MM.1S (cell line): ENCODE measurements at regions not wholly inside any gene's neighbourhood (a gene's known extent, or its start where the extent isn't known, plus 50 kb on each side); places are given as distances from the start of the nearest gene placed in this dataset.

Experiments used
- DNase-seq: peaks from one replicate; pipeline ENCODE4 v3.0.0-alpha.2; 2015
- H2AFZ ChIP-seq: fragments of 300-600 bp; sonication (generic); 2 replicates; pipeline ENCODE4 v1.6.0; 2016; ENCODE audit warnings: antibody characterized with exemption, low read length
- H3F3A ChIP-seq: fragments of 300-600 bp; sonication (generic); 2 replicates; pipeline ENCODE4 v1.6.1; 2016; ENCODE audit warnings: mild to moderate bottlenecking, antibody characterized with exemption, low read length, moderate library complexity, mixed read lengths; ENCODE audit not compliant: insufficient read depth
- H3K27ac ChIP-seq: fragments of 300-600 bp; sonication (generic); 2 replicates; pipeline ENCODE4 v1.5.1; 2016; ENCODE audit warnings: mild to moderate bottlenecking, low read length
- H3K27me3 ChIP-seq: fragments of 300-600 bp; sonication (generic); replicated peaks from 2 replicates; pipeline ENCODE4 v1.6.0; 2016; ENCODE audit warnings: low read length; ENCODE audit not compliant: insufficient read depth
- H3K36me3 ChIP-seq: fragments of 300-600 bp; sonication (generic); replicated peaks from 2 replicates; pipeline ENCODE4 v1.6.1; 2016; ENCODE audit warnings: mild to moderate bottlenecking, low read length, mixed read lengths; ENCODE audit not compliant: insufficient read depth
- H3K4me1 ChIP-seq: fragments of 300-600 bp; sonication (generic); 2 replicates; pipeline ENCODE4 v1.6.1; 2016; ENCODE audit warnings: low read length, mixed read lengths
- H3K4me2 ChIP-seq: fragments of 300-600 bp; sonication (generic); 2 replicates; pipeline ENCODE4 v1.6.0; 2016; ENCODE audit warnings: low read depth, low read length
- H3K4me3 ChIP-seq: fragments of 300-600 bp; sonication (generic); 2 replicates; pipeline ENCODE4 v1.5.1; 2016; ENCODE audit warnings: low read length, mixed read lengths
- H3K79me2 ChIP-seq: fragments of 300-600 bp; sonication (generic); 2 replicates; pipeline ENCODE4 v1.6.1; 2016; ENCODE audit warnings: mixed run types, low read length, mixed read lengths
- H3K9ac ChIP-seq: fragments of 300-600 bp; sonication (generic); 2 replicates; pipeline ENCODE4 v1.6.1; 2016; ENCODE audit warnings: low read length, mixed read lengths
- H3K9me2 ChIP-seq: fragments of 300-600 bp; sonication (generic); replicated peaks from 2 replicates; pipeline ENCODE4 v1.6.1; 2016; ENCODE audit warnings: mild to moderate bottlenecking, low read length, mixed read lengths; ENCODE audit not compliant: insufficient read depth
- H3K9me3 ChIP-seq: fragments of 300-600 bp; sonication (generic); replicated peaks from 2 replicates; pipeline ENCODE4 v1.6.1; 2016; ENCODE audit warnings: mild to moderate bottlenecking, low read length, mixed read lengths; ENCODE audit not compliant: insufficient read depth
- H4K20me1 ChIP-seq: fragments of 300-600 bp; sonication (generic); 2 replicates; pipeline ENCODE4 v1.6.1; 2016; ENCODE audit warnings: mild to moderate bottlenecking, low read length, moderate library complexity, mixed read lengths; ENCODE audit not compliant: insufficient read depth
- EZH2 ChIP-seq: fragments of 300-600 bp; sonication (generic); optimal IDR thresholded peaks from 2 replicates; pipeline ENCODE3; 2017; ENCODE audit warnings: low read depth, mild to moderate bottlenecking, antibody characterized with exemption, low read length, mixed read lengths
- EZH2phosphoT487 ChIP-seq: fragments of 300-600 bp; sonication (generic); IDR thresholded peaks from 2 replicates; pipeline ENCODE4 v1.6.1; 2018; ENCODE audit warnings: antibody characterized with exemption, low read length
- TF ChIP-seq, protein P1 (sequence below): fragments of 300-600 bp; sonication (generic); IDR thresholded peaks from 2 replicates; pipeline ENCODE4 v1.5.1; 2016; ENCODE audit warnings: antibody characterized with exemption, low read length, mixed read lengths

DNA sequence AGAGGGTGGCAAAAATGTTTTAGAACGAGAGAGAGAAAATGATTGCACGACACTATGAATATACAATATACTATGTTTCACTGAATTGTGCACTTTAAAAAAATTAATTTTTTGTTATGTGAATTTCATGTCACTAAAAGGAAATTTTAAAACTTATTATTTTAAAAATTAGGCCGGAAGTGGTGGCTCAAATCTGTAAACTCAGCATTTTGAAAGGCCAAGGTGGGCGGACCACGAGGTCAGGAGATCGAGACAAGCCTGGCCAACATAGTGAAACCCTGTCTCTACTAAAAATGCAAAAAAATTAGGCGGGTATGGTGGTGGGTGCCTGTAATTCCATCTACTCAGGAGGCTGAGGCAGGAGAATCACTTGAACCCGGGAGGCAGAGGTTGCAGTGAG, 642.5 kb downstream of the XPNPEP1 start:
- Histone ChIP-seq H3K4me2 (no peak overlapping the region), H2AFZ (no peak overlapping the region), H3F3A (no peaks in the 10 kb centered on the region), H3K9me3 (no peaks in the 10 kb centered on the region), H3K36me3 (no peaks in the 10 kb centered on the region), H3K27me3 (no peaks in the 10 kb centered on the region), H3K9ac (no peak overlapping the region), H3K4me3 (no peak overlapping the region), H3K27ac (no peak overlapping the region), H3K79me2 (no peaks in the 10 kb centered on the region), H4K20me1 (no peaks in the 10 kb centered on the region), H3K9me2 (no peaks in the 10 kb centered on the region), H3K4me1 (no peaks in the 10 kb centered on the region)
- DNase-seq: no peak
- TF ChIP-seq, protein P1, sequence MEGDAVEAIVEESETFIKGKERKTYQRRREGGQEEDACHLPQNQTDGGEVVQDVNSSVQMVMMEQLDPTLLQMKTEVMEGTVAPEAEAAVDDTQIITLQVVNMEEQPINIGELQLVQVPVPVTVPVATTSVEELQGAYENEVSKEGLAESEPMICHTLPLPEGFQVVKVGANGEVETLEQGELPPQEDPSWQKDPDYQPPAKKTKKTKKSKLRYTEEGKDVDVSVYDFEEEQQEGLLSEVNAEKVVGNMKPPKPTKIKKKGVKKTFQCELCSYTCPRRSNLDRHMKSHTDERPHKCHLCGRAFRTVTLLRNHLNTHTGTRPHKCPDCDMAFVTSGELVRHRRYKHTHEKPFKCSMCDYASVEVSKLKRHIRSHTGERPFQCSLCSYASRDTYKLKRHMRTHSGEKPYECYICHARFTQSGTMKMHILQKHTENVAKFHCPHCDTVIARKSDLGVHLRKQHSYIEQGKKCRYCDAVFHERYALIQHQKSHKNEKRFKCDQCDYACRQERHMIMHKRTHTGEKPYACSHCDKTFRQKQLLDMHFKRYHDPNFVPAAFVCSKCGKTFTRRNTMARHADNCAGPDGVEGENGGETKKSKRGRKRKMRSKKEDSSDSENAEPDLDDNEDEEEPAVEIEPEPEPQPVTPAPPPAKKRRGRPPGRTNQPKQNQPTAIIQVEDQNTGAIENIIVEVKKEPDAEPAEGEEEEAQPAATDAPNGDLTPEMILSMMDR: no peak
- TF ChIP-seq EZH2: no peak
- TF ChIP-seq EZH2phosphoT487: no peak

DNA sequence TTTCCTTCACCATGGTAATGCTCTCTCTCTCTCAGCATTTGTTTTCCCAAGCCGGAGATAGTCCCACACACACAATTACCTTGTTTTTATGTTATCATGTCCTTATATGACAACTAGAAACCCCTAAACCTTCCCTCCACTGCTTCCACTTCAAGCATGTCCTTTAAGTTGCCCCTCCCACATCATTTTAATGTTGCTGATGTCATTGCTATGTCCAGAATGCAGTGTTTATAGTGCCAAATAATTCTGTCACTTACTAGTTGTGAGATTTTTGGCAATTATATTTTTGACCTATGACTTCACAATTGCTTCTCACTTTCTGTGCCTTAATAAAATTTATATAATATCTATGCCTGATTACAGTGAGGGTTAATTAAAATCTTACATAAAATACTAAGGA, 645.9 kb downstream of the XPNPEP1 start:
- no peak for TF ChIP-seq EZH2
- TF ChIP-seq EZH2phosphoT487: no peak
- TF ChIP-seq, protein P1: no peak
- no peak for DNase-seq
- H2AFZ ChIP-seq: no peak overlapping the region

DNA sequence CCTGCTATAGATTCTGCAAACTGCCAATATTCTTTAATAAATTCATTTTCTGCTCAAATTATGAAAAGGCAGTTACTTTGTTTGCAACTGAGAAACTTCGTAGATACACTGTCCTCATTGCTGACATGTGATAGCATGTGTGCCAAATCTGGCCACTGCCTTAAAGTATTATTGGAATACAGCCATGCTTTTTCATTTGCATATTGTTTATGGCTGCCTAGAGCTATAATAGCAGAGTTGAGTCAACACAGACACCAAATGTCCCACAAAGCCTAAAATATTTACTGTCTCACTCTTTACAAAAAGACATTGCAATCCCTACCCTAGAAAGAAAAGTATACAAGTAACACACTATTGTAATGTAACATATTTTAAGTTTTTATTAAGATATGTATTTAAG, 647.4 kb downstream of the XPNPEP1 start:
- Histone ChIP-seq H3K4me1 (no peaks in the 10 kb centered on the region), H3K4me2 (no peak overlapping the region), H3K27ac (no peak overlapping the region), H3K79me2 (no peaks in the 10 kb centered on the region), H3K9me2 (no peaks in the 10 kb centered on the region), H4K20me1 (no peaks in the 10 kb centered on the region), H3K27me3 (no peaks in the 10 kb centered on the region), H3K9ac (no peak overlapping the region), H2AFZ (no peak overlapping the region), H3K4me3 (no peak overlapping the region), H3K9me3 (no peaks in the 10 kb centered on the region), H3F3A (no peaks in the 10 kb centered on the region), H3K36me3 (no peaks in the 10 kb centered on the region)
- no peak for DNase-seq
- TF ChIP-seq EZH2 (no peak), EZH2phosphoT487 (no peak)
- TF ChIP-seq, protein P1: no peak

More for the DNA sequence above, 645.9 kb downstream of the XPNPEP1 start:
- Histone ChIP-seq H3K9me2 (no peaks in the 10 kb centered on the region), H3K4me1 (no peaks in the 10 kb centered on the region), H4K20me1 (no peaks in the 10 kb centered on the region), H3K9ac (no peak overlapping the region), H3K79me2 (no peaks in the 10 kb centered on the region), H3K36me3 (no peaks in the 10 kb centered on the region), H3K27me3 (no peaks in the 10 kb centered on the region), H3K4me3 (no peak overlapping the region), H3K4me2 (no peak overlapping the region), H3F3A (no peaks in the 10 kb centered on the region), H3K9me3 (no peaks in the 10 kb centered on the region), H3K27ac (no peak overlapping the region)
